ENCODE measurements at regions not wholly inside any gene's neighbourhood (a gene's known extent, or its start where the extent isn't known, plus 50 kb on each side); places are given as distances from the start of the nearest gene placed in this dataset.

DNA sequence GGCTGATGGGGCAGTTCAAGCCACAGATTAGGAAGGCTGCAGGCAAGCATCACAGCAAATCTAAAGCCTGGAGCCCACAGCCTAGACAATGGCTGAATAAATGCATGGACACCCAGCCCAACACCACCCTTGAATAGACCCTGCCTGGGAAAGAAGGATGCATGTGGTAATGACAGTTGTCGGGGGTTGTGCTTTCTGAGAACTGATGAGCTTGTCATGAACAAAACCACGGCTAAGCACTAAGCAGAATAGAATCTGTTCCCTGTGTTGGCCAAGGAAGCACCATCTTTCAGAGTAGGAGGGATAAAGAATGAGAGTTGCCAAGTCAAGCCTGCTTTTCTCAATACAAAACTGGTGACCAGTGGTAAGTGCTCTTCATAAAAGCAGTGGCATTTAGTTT, 66.1 kb upstream of the JCAD start:
- no peak for DNase-seq
- TF ChIP-seq, protein P1, sequence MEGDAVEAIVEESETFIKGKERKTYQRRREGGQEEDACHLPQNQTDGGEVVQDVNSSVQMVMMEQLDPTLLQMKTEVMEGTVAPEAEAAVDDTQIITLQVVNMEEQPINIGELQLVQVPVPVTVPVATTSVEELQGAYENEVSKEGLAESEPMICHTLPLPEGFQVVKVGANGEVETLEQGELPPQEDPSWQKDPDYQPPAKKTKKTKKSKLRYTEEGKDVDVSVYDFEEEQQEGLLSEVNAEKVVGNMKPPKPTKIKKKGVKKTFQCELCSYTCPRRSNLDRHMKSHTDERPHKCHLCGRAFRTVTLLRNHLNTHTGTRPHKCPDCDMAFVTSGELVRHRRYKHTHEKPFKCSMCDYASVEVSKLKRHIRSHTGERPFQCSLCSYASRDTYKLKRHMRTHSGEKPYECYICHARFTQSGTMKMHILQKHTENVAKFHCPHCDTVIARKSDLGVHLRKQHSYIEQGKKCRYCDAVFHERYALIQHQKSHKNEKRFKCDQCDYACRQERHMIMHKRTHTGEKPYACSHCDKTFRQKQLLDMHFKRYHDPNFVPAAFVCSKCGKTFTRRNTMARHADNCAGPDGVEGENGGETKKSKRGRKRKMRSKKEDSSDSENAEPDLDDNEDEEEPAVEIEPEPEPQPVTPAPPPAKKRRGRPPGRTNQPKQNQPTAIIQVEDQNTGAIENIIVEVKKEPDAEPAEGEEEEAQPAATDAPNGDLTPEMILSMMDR (IDR thresholded peaks at IDR 0.05; ENCODE audit: low read depth, low read length) = no peak
- Histone ChIP-seq H3K9me3 (no peaks in the 10 kb centered on the region), H3K27me3 (no peaks in the 10 kb centered on the region; the same call in 1 of the 2 replicates), H3K36me3 (no peaks in the 10 kb centered on the region), H3K4me3 (ENCODE audit: low read depth, low read length) (no peak overlapping the region), H3K4me1 (no peaks in the 10 kb centered on the region; the same call in 1 of the 2 replicates)

DNA sequence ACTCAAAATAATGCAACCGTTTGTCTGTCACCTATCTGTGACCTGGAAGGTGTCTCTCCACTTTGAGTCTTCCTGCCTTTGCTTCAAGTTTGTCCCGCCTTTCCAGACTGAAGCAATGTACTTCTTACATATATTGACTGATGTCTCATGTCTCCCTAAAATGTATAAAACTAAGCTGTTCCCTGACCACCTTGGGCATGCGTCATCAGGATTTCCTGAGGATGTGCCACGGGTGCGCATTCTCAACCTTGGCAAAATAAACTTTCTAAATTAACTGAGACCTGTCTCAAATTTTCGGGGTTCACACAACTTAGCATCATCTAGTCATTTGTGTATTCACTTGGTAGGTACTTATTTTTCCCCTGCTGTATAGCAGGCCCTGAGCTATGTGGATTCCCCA, 65.3 kb upstream of the JCAD start:
- Histone ChIP-seq H3K27me3 (no peaks in the 10 kb centered on the region; the same call in 1 of the 2 replicates), H3K4me3 (ENCODE audit: low read depth, low read length) (no peak overlapping the region), H3K36me3 (no peaks in the 10 kb centered on the region), H3K9me3 (no peaks in the 10 kb centered on the region), H3K4me1 (no peaks in the 10 kb centered on the region; the same call in 1 of the 2 replicates)
- TF ChIP-seq, protein P1 (IDR thresholded peaks at IDR 0.05; ENCODE audit: low read depth, low read length) = no peak
- no peak for DNase-seq

DNA sequence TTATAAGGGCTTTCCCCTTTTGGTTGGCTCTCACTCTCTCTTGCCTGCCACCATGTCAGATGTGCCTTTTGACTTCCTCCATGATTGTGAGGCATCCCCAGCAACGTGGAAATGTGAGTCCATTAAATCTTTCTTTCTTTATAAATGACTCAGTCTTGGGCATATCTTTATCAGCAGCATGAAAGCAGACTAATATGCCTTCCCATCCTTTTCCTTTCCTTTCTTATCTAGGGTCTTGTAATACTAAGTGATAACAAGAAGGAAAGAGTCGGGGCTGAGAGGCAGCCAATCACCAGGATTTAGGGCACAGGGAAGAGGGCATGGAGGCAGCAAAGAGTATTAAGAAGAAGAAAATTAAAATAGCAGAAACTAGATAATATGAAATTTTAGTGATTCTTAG, 62.0 kb upstream of the JCAD start:
- H3K4me1 ChIP-seq = no peaks in the 10 kb centered on the region; the same call in 1 of the 2 replicates
- no peaks in the 10 kb centered on the region for H3K36me3 ChIP-seq
- TF ChIP-seq, protein P1 (IDR thresholded peaks at IDR 0.05; ENCODE audit: low read depth, low read length) = no peak
- no peaks in the 10 kb centered on the region; the same call in 1 of the 2 replicates for H3K27me3 ChIP-seq
- no peak for DNase-seq
- H3K4me3 ChIP-seq (ENCODE audit: low read depth, low read length) = no peak overlapping the region
- H3K9me3 ChIP-seq = no peaks in the 10 kb centered on the region

GRCh38 chr10:30118590-30118989, 59.2 kb upstream of the JCAD start:
- no peak overlapping the region for H3K4me3 ChIP-seq (ENCODE audit: low read depth, low read length)
- DNase-seq = peak; percentile 4
- H3K36me3 ChIP-seq = no peaks in the 10 kb centered on the region
- H3K27me3 ChIP-seq = peaks cover 5% of the 10 kb centered on the region; the same call in 1 of the 2 replicates
- no peaks in the 10 kb centered on the region for H3K9me3 ChIP-seq
- no peaks in the 10 kb centered on the region for H3K4me1 ChIP-seq
- TF ChIP-seq, protein P1 (IDR thresholded peaks at IDR 0.05; ENCODE audit: low read depth, low read length) = no peak

- Histone ChIP-seq H3K27me3 (peaks cover 5% of the 10 kb centered on the region; the same call in 1 of the 2 replicates), H3K4me3 (ENCODE audit: low read depth, low read length) (no peak overlapping the region), H3K36me3 (no peaks in the 10 kb centered on the region), H3K9me3 (no peaks in the 10 kb centered on the region), H3K4me1 (no peaks in the 10 kb centered on the region)
- TF ChIP-seq, protein P1 (IDR thresholded peaks at IDR 0.05; ENCODE audit: low read depth, low read length) = no peak
- DNase-seq = no peak
Observed at GRCh38 chr10:30117812-30118501, 58.6 kb upstream of the JCAD start.

GRCh38 chr10:30116041-30116491, 56.7 kb upstream of the JCAD start:
- no peaks in the 10 kb centered on the region for H3K9me3 ChIP-seq
- no peak for DNase-seq
- H3K4me1 ChIP-seq = no peaks in the 10 kb centered on the region
- H3K4me3 ChIP-seq (ENCODE audit: low read depth, low read length) = no peak overlapping the region
- peaks cover 5% of the 10 kb centered on the region; the same call in 1 of the 2 replicates for H3K27me3 ChIP-seq
- TF ChIP-seq, protein P1 (IDR thresholded peaks at IDR 0.05; ENCODE audit: low read depth, low read length) = no peak
- no peaks in the 10 kb centered on the region for H3K36me3 ChIP-seq
